GM21367 (cell line): ENCODE measurements at regions not wholly inside any gene's neighbourhood (a gene's known extent, or its start where the extent isn't known, plus 50 kb on each side); places are given as distances from the start of the nearest gene placed in this dataset.
"Not testable (repeated sequence)": the region's sequence is repeated elsewhere in the genome, so short reads cannot be mapped to it uniquely, and the experiment has no call there.

Experiments used
- ATAC-seq: cut with Tn5 transposase; IDR thresholded peaks from one replicate; pipeline ENCODE4 v1.9.1; 2021; ENCODE audit not compliant: unreplicated experiment

DNA sequence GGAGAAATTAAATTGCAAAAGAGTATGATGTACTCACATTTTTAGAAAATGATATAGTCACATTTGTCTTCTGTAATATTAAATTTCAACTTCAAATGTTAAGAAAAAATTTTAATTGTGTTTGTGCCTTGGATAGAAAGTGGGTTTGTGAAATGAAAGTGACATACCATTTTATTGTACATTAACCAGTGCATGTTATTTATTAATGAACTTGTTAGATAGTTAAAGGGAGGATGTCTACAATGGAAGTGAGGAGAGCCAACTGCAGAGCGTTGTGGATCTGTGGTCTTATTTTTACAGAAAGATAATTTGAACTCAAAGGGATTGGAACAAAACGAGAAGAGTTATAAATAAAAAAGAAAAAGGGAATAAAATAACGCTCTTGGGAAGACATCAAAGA lies 291.7 kb downstream of the ARL4A start:
- ATAC-seq, result no peak

DNA sequence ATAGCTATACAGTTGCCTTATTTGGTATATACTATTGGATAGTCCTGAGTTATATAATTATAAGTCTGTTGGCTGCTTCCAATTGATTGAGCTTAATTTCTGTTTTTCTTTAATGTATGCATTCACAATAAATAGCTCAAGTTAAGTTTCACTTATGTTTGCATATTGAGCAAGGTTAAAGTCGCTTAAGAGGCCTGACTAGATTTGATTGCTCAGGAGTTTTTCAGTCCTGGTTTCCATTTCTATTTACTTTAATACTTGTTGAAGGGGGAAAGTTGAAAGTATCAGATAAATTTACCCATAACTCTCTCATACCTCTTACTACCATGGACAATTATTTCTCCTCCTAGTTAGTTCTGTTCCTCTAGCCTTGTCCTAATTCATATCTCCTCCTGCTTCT lies 294.7 kb downstream of the ARL4A start:
- ATAC-seq, result no peak

DNA sequence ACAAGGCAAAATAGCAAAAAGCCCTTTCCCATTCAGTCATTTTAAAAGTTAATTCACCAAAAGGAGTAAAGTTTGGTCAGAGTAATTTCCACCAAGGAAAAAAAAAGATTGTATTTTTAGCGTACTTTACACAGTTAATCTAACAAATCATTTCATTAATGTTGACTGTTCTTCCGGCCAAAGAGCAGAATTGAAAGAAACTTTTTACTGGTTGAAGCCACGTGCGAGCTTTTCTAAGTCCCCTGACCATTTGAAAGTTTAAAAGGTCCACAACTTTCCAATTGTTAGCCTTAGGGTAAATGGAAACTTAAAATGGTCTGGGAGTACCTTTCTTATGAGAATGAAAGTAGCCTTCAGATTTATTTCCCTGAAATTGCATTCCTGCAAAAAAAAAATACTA lies 296.7 kb downstream of the ARL4A start:
- ATAC-seq, result no peak

DNA sequence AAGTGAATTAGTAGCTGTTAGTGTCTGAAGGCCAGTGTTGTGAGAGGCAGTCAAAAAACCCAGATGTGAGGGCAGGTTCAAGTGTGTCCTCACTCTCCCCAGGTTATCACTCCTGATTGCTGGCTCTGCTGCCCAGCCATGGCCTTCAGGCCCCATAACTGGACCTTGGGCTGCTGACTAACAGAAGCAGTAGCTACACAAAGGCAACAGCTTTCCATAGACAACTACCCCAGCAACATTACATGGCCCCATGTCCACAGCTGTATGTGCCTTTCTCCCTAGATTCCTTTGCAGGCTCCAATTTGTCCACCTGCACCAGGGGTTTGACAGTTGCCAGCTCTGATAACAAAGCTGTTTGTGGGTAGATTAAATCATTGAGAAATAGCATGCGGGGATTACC lies 297.8 kb downstream of the ARL4A start:
- no peak for ATAC-seq

DNA sequence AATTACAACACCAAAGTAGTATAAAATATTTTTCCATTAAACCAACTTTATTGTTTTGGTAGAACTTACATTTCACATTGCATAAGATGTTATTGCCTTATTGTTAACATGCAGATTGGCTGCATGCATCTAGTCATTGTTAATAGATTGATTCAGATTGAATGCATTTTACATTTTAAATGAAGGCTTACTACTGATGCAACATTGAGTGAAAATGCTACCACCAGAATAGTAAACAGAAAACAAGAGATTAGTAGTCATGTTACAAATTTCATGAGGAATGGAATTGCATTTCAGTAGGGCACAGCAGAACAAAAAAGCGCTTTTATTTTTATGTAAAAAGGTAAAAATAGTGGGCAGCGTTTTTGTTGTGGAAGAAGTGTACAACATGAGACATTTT lies 298.3 kb downstream of the ARL4A start:
- ATAC-seq, result no peak

DNA sequence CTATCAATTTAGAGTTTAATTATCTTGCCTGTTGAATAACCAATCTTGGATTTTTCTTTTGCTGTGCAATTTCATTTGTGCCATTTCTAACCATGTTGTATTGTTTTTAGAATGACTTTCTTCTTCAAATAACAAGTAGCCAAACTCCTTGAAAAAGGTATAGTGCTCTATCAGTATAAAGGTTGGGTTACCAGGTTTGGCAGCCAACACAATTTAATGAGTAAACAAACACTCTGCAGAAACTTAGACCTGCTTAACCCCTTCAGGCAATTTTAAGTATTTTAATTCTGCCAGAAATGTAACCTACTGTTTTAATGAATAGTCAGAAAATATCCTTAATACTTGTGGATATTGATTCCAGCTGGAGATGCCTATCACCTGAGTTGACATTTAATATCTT lies 299.8 kb downstream of the ARL4A start:
- ATAC-seq, result no peak

DNA sequence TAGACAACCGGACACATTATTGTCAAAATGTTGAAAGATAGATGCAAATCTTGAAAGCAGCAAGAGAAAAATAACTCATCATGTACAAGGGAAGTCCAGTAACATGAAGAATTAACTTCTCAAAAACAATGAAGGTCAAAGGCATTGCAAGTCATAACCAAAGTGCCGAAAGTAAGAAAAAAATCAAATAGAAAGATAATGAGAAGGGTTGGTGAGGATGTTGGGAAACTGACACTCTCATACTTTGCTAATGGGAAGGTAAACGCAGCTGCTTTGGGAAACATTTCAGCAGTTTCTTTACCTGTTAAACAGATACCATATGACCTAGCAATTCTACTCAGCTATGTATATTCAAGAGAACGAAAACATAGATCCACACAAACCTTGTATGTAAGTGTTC lies 303.0 kb downstream of the ARL4A start:
- no peak for ATAC-seq

DNA sequence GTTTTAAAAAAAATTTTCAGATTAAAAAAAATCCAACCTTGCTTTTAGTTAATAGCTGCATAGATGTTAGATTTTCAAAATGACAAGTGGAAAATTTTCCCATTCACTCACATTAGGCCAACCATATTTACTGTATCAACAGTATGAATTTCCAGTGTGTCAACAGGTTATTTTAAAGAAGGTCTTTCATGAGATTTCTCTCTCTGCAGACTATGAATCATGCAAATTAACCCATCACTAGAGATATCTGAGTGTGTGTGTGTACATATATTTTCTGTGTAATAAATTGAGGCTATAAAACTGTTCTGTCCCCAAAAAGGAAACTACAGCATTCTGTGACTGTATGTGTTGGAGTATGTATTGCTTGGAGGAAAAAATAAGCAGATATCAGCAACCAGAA lies 305.6 kb downstream of the ARL4A start:
- ATAC-seq, result no peak

DNA sequence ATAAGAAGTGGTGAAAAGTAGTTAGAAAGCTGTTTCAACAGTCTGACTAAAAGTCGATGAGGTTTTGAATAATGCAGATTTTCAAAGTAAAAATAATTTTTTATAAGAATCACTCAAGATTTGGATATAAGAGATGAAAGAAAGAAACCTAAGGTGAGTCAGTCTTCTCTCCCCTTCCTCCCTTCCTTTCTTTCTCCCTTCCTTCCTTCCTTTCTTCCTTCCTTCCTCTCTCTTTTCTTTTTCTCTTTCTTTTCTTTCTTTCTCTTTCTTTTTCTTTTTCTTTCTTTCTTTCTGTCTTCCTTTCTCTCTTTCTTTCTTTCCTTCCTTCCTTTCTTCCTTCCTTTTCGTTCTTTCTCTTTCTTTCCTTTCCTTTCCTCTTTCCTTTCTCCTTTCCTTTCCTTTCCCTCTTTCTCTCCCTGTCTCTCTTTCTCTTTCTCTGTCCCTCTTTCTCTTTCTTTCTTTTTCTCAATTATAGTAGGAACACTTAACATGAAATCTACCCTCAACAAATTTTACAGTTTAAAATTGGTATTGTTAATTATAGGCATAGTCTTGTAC lies 308.6 kb downstream of the ARL4A start:
- ATAC-seq, result no peak

DNA sequence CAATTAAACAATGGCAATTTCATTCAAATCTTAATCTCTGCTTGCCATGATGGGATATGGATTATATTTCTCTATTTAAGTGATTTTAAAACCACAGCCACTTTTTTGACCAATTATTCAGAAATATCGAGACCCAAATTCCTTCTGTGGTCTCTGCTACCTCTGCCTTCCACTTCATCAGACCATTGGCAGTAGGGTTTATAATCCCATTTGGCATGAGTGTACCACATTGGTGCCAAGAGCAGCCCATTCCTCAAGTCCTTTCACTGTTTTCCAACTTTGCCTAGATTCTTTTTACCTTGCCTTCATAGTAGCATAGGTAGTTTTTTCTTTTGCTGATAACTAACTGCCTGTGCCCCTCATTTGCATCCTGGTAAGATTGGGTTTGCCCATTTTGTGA lies 319.9 kb downstream of the ARL4A start:
- ATAC-seq, result no peak

DNA sequence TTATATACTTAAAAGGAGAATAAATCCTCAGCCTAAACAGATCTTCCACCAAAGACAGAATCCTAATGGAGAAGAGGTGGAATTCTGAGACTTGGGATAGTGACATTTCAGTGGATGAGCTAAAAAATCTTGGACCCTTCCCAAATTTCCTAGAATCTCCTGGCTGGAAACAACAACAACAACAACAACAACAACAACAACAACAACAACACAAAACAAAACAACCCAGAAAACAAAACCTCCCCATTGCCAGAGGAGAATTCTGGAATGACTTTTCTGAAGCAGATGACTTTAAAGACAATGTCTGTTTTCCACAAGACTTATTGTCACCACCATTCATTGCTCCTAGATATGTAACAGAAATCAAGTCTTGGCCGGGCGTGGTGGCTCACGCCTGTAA lies 322.1 kb downstream of the ARL4A start:
- no peak for ATAC-seq

DNA sequence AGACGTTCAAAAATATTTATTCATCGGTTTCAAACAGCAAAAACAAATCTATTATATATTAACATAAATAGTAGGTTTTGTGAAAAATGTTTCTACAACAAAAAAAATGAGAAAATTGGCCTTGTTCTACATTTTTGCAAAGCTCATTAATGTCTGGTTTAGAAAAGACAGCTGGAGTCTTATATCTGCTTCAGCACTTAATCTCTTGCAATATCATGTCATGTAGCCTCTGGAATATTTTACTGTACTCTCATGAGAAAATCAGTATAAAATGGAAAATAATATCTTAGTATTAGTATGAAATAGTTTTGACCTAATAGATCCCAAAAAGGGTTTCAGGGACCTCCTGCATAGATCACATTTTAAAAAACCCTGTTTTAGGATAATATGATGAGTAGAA lies 326.6 kb downstream of the ARL4A start:
- no peak for ATAC-seq

DNA sequence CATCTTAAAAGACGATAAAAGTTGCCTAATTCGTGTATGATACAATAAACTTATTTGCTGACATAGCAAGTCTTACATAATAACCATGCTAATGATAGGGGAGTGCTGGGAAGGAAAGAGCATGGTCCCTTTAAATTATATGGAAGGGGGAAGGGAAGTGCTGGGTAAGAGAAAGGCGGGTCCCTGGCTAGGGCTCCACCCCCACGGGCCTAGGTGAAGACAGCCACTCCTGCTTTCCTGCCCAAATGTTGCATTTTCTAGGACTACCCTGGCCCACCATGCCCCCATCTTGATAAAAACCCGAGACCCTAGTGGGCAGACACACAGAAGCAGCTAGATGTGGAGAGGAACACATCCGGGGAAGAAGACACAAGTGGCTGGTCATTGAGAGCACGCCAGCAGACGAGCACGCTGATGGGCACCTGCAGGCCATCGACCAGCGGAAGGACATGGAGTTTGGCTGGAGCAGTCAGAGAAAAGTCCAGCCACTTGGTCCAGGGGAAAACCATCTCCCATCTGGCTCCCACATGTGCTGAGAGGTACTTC lies 328.7 kb downstream of the ARL4A start:
- ATAC-seq, result no peak

DNA sequence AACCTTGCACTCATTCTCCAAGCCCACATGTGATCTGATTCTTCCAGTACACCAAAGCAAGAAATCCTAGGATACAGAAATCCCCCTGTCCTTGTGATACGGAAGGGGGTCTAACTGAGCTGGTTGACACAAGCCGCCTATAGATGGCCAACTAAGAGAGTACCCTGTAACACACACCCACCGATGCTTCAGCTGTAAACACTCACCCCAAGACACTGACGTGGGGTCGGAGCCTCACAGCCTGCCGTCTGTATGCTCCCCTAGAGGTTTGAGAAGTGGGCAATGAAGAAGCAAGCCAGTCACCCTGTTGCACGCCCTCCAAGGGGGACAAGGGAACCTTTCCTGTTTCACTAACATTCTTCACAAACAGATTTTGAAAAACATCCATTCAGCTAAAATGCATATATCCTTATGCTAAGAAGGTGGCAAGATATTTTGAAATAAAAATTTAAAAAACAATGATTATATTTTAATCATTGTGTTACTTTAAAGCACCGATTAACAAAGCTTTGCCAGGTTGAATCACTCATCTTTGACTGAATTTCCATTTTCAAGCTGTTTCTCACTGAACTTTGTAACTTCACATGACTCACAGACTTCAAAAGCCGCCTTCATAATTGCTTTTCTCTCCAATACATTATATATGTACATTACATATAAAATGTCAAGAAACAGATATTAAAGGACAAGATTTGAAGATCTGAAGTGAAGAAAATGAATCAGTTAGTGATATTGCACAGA lies 329.3 kb downstream of the ARL4A start:
- no peak for ATAC-seq

DNA sequence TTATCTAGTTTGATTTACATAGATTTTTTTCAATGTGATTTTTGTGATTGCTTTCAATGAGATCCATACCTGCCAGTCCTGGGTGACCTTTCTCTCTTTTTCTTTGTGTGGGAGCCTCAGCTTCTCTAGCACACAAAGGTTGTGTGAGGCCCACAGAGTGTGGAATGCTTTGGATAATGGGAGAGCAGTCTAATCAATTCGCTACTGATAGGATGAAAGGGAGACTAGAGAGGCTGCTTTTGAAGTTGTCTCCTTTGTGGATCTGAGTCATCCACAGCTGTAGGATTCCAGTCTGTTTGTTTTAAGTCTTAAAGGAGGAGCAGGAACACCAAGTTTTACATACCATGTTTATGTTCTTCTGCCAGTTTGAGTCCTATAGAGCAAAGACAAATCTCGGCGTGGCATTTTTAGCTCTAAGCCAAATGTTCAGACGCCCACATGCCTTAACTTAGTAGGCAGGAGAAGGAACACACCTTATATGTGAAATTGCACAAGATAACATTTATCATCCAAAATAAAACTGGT lies 330.0 kb downstream of the ARL4A start:
- ATAC-seq, result no peak

DNA sequence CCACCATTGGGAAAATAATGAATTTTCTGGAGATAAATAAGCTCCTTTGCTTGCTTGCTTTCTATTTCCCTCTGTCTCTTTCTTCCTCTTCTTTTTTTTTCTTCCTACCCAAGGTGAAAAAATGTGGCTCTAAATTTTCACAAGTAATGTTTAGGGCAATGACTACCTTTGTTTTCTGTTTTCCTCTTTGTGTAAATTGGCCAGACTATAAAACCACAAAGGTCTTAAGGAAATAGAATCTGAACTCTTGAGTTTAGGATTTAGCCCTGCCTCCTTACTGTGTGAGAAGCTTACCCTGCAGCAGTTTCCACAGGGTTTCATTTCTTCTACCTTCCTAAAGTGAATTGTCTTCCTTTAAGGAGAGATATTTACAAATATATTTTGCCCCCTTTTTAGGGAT lies 330.4 kb downstream of the ARL4A start:
- no peak for ATAC-seq

DNA sequence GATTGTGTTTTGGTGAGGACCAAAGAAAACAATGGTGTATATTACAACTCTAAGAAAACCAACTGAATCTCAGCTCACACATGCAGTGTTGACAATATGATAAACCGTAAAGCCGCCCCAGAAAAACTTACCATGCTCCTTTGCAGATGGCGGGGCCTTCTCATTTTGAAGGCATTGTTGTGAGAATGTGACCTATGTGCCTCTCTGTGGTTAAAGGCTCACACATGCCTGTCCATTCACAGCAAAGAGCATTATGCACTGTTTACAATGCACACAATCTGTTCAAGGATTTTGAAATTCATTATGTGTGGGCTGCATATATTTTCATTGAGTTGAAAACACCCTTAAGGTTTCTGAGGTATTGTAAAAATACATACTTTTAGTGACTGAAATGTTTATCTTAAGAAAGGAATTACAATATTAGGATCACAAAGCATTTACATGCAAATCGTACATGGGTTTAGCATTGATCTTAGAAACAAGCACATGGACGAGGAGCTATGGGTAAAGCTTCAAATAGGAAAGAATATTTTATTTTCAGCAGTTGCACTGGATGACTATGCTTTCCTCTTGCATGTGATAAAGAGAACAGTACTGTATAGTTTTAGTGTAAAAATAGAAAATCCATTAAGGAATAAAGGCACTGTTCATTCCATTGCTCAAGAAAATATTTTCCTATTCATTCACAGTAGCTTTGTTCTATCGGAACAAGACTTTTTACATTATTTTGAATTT lies 334.3 kb downstream of the ARL4A start:
- no peak for ATAC-seq

DNA sequence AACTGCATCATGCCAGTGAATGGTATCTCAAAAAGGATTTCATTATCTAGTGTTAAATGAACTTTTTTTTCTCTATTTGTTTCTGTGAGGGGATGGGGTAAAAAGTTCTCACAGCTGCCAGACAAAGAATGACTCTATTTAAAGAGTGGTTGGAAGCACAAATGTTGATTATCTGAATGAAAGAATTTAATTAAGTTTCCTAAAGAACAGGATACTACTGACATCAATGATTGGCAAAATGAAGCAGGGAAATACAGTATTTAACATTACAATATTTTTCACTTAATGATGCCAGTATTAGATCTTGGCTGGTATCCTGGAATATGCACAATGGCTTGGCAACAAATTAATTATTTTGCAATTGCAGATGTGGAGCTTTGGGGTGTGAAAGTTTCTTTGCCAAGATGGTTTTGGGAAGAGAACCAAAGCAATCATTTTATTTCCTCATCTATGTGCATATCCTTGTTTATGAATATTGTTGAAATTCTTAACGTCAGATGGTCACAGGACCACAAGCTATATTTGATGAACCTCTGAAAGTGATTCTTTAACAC lies 336.8 kb downstream of the ARL4A start:
- ATAC-seq, result no peak

DNA sequence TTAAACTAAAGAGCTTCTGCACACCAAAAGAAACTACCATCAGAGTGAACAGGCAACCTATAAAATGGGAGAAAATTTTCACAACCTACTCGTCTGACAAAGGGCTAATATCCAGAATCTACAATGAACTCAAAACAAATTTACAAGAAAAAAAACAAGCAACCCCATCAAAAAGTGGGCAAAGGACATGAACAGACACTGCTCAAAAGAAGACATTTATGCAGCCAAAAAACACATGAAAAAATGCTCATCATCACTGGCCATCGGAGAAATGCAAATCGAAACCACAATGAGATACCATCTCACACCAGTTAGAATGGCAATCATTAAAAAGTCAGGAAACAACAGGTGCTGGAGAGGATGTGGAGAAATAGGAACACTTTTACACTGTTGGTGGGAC lies 337.6 kb downstream of the ARL4A start:
- not testable (repeated sequence) for ATAC-seq

DNA sequence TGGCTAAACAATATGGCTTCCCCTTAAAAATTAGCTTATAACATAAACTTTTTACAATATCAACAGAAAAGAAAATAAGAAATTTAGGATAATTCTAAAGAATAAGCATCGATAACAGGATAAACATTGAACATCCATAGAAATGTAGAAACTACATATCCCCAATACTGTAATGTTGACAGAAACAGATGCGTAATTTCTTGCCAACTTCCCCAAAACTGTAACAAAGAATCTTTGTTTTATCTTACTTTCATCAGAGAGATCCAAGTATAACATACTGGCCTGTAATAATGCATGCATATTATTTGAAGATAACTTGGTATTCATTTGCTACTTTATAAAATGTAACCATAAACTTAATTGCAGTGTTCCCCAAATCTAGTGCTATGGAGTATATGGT lies 339.9 kb downstream of the ARL4A start:
- no peak for ATAC-seq

DNA sequence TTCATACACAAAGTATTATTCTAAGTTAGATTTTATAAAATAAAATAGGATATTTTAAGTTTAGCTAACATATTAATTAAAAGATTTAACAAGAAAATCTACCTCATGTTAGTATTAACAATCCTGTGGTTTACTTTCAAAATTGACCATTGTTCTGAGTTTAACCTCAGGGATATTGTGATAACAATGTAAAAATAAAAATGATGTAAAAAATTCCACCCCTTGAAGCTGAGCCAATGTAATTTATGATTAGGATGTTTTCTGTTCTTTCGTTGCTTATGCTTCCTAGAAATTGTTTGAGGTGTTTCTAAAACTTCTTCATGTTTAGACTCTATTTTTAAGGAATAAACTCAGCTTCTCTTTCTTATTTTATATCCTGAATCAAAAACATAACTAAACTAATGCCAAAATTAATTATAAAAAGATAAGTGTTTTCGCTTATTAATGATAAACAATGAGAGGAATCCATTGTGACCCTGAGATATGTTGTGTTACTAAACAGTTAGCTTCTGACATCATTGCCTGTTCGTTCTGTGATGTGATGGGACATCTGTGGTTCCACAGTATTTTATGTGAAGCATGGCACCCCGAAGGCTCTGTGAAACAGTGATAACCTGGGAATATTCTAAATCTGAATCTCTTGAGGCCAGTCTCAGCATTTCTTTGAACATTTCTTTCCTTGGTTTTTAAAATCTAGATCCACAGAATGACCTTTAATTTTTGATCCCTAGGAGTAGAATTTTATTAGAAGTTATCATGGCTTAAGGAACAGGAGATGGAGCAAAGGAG lies 340.8 kb downstream of the ARL4A start:
- ATAC-seq, result no peak
